ENCODE measurements at regions not wholly inside any gene's neighbourhood (a gene's known extent, or its start where the extent isn't known, plus 50 kb on each side); places are given as distances from the start of the nearest gene placed in this dataset.

GRCh38 chr4:126136922-126137781 is 822.4 kb downstream of the FAT4 start:
- H3K36me3 Mint-ChIP-seq: peaks cover 34% of the 10 kb centered on the region
- no peak overlapping the region for H3K27ac Mint-ChIP-seq
- TF ChIP-seq E2F5 (CRISPR knock-in tag; IDR thresholded peaks at IDR 0.05) (no peak), ESRRA (CRISPR knock-in tag; IDR thresholded peaks at IDR 0.05; ENCODE audit: borderline replicate concordance) (no peak), FOXP4 (CRISPR knock-in tag; IDR thresholded peaks at IDR 0.05) (no peak), SOX15 (CRISPR knock-in tag; IDR thresholded peaks at IDR 0.05) (no peak), E2F1 (CRISPR knock-in tag; IDR thresholded peaks at IDR 0.05) (no peak), ZNF416 (CRISPR knock-in tag; IDR thresholded peaks at IDR 0.05) (no peak), ZNF671 (CRISPR knock-in tag; IDR thresholded peaks at IDR 0.05) (no peak), CREM (CRISPR knock-in tag; IDR thresholded peaks at IDR 0.05) (no peak), ERG (CRISPR knock-in tag; IDR thresholded peaks at IDR 0.05) (no peak), ZNF532 (CRISPR knock-in tag; IDR thresholded peaks at IDR 0.05; ENCODE audit: borderline replicate concordance) (no peak), ARID4B (CRISPR knock-in tag; IDR thresholded peaks at IDR 0.05; ENCODE audit: borderline replicate concordance) (no peak), ZNF423 (CRISPR knock-in tag; IDR thresholded peaks at IDR 0.05) (no peak), TCF7 (CRISPR knock-in tag; IDR thresholded peaks at IDR 0.05; ENCODE audit: low read depth) (no peak)
- peaks cover 5% of the 10 kb centered on the region; the same call in 1 of the 2 replicates for H3K4me1 Mint-ChIP-seq
- no peak overlapping the region for H3K4me3 Mint-ChIP-seq
- DNase-seq (ENCODE audit: low spot score) (no peak), ATAC-seq (no peak)
- H3K9me3 Mint-ChIP-seq: peaks cover 34% of the 10 kb centered on the region
- ChIA-PET POLR2A (no interaction called here), CTCF (no interaction called here)
- no peaks in the 10 kb centered on the region for H3K27me3 Mint-ChIP-seq (ENCODE audit: low read depth)
